HFFc6 (cell line): ENCODE measurements at regions not wholly inside any gene's neighbourhood (a gene's known extent, or its start where the extent isn't known, plus 50 kb on each side); places are given as distances from the start of the nearest gene placed in this dataset.
A peak's percentile ranks its signal among the peaks of the same experiment; 100 is the strongest.

Experiments
- DNase-seq: peaks from one replicate; pipeline ENCODE4 v3.0.0-alpha.2; 2018
- H3K27ac Mint-ChIP-seq: 2 replicates; pipeline ENCODE4 v1.8.0; 2020; ENCODE audit warnings: mild to moderate bottlenecking, mixed read lengths
- H3K27me3 Mint-ChIP-seq: 2 replicates; pipeline ENCODE4 v1.8.0; 2021; ENCODE audit warnings: mild to moderate bottlenecking, moderate library complexity, mixed read lengths; ENCODE audit not compliant: insufficient read depth
- H3K36me3 Mint-ChIP-seq: 2 replicates; pipeline ENCODE4 v1.8.0; 2021; ENCODE audit warnings: low read depth, mixed read lengths
- H3K4me1 Mint-ChIP-seq: 2 replicates; pipeline ENCODE4 v1.8.0; 2020; ENCODE audit warnings: low read depth, mixed read lengths
- H3K4me3 Mint-ChIP-seq: 2 replicates; pipeline ENCODE4 v1.8.0; 2020; ENCODE audit warnings: mild to moderate bottlenecking, moderate library complexity, mixed read lengths
- H3K9me3 Mint-ChIP-seq: 2 replicates; pipeline ENCODE4 v1.8.0; 2020; ENCODE audit warnings: mild to moderate bottlenecking, mixed read lengths
- TF ChIP-seq, protein P1 (sequence below): fragments of 200-600 bp; sonication (generic); IDR thresholded peaks from 2 replicates; pipeline ENCODE4 v1.5.0; 2021; ENCODE audit warnings: antibody characterized with exemption, mild to moderate bottlenecking

DNA sequence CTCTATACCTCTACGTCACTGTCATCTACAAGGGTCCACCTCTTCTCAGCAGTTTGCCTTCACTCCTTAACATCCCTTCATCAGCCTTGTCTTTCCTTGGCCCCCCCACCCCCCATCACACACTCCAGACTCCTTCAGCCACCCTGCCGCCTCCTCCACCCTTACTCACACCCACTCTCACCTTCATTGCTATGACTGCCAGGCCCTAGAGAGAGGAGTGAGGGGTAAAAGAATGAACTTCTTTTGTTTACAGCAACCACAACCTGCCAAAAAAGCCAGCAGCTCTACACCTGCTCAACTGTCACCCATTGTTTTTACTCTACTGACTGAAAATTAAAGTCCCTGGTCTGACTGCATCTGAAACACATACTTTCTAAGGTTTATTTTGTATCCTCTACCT, 112.8 kb downstream of the DUSP6 start:
- H3K27ac Mint-ChIP-seq = no peak overlapping the region
- H3K4me1 Mint-ChIP-seq = peaks cover 50% of the 10 kb centered on the region
- no peak for DNase-seq
- no peak overlapping the region for H3K4me3 Mint-ChIP-seq
- H3K9me3 Mint-ChIP-seq = no peaks in the 10 kb centered on the region
- TF ChIP-seq, protein P1, sequence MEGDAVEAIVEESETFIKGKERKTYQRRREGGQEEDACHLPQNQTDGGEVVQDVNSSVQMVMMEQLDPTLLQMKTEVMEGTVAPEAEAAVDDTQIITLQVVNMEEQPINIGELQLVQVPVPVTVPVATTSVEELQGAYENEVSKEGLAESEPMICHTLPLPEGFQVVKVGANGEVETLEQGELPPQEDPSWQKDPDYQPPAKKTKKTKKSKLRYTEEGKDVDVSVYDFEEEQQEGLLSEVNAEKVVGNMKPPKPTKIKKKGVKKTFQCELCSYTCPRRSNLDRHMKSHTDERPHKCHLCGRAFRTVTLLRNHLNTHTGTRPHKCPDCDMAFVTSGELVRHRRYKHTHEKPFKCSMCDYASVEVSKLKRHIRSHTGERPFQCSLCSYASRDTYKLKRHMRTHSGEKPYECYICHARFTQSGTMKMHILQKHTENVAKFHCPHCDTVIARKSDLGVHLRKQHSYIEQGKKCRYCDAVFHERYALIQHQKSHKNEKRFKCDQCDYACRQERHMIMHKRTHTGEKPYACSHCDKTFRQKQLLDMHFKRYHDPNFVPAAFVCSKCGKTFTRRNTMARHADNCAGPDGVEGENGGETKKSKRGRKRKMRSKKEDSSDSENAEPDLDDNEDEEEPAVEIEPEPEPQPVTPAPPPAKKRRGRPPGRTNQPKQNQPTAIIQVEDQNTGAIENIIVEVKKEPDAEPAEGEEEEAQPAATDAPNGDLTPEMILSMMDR = no peak
- H3K36me3 Mint-ChIP-seq = no peaks in the 10 kb centered on the region
- H3K27me3 Mint-ChIP-seq = no peaks in the 10 kb centered on the region

DNA sequence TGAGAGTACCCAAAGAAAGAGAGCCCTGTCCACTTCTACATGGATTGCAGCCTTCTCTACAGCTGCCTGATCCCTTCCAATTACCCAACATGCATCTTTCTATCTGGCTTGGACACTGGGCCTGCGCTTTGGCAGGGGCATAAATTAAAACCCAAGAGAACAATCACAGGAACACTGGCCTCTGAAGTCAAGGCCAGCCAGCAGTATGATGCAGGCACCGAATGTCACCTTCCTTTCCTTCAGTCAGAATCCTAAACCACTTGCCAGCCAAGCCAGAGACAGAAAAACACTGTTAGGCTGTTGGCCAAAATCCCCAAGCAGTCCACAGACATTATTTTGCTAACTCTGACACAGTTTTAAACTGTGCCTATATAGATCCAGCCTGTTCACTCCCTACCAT, 113.7 kb downstream of the DUSP6 start:
- DNase-seq = no peak
- Mint-ChIP-seq H3K36me3 (no peaks in the 10 kb centered on the region), H3K27me3 (no peaks in the 10 kb centered on the region), H3K4me1 (peaks cover 47% of the 10 kb centered on the region), H3K9me3 (no peaks in the 10 kb centered on the region), H3K4me3 (no peak overlapping the region), H3K27ac (no peak overlapping the region)
- TF ChIP-seq, protein P1 = no peak

- TF ChIP-seq, protein P1 = no peak
- no peaks in the 10 kb centered on the region for H3K27me3 Mint-ChIP-seq
- H3K4me1 Mint-ChIP-seq = peaks cover 39% of the 10 kb centered on the region
- H3K4me3 Mint-ChIP-seq = no peak overlapping the region
- no peaks in the 10 kb centered on the region for H3K9me3 Mint-ChIP-seq
- DNase-seq = no peak
- H3K36me3 Mint-ChIP-seq = no peaks in the 10 kb centered on the region
- H3K27ac Mint-ChIP-seq = no peak overlapping the region
Measured at GRCh38 chr12:89237763-89238162, 114.5 kb downstream of the DUSP6 start.

GRCh38 chr12:89236748-89237383, 115.4 kb downstream of the DUSP6 start:
- Mint-ChIP-seq H3K4me3 (no peak overlapping the region), H3K36me3 (no peaks in the 10 kb centered on the region), H3K27ac (peak overlapping the region; percentile 7), H3K9me3 (no peaks in the 10 kb centered on the region), H3K4me1 (peaks cover 38% of the 10 kb centered on the region), H3K27me3 (no peaks in the 10 kb centered on the region)
- TF ChIP-seq, protein P1 = no peak
- DNase-seq = no peak

DNA sequence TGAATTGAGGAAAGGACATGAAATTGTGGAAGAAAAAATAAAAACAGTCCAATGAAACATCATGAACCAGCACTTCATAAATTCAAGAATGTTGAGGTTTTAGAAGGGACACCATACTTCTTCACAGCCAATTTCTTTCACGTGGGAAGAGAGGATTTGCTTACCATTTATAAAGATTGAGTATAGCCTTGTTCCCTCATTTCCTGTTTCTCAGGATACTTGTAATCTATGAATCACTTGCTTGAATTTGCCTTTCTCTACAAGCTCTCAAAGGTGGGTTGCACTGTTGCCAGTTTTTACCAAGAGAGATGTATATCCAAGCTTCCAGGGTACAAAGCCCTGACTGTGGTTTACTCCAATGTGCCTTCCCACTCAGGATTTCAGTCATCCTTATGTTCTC, 116.1 kb downstream of the DUSP6 start:
- H3K27me3 Mint-ChIP-seq = no peaks in the 10 kb centered on the region
- DNase-seq = peak; percentile 11
- no peaks in the 10 kb centered on the region for H3K9me3 Mint-ChIP-seq

More for the DNA sequence above, 116.1 kb downstream of the DUSP6 start:
- Mint-ChIP-seq H3K36me3 (no peaks in the 10 kb centered on the region), H3K4me1 (peaks cover 44% of the 10 kb centered on the region), H3K4me3 (no peak overlapping the region), H3K27ac (no peak overlapping the region)
- TF ChIP-seq, protein P1 = no peak
